ENCODE measurements at regions not wholly inside any gene's neighbourhood (a gene's known extent, or its start where the extent isn't known, plus 50 kb on each side); places are given as distances from the start of the nearest gene placed in this dataset.
"Not testable (repeated sequence)": the region's sequence is repeated elsewhere in the genome, so short reads cannot be mapped to it uniquely, and the experiment has no call there.

- no peak for DNase-seq
Measured at GRCh38 chr5:174900240-174900865, 176.0 kb downstream of the MSX2 start.

DNA sequence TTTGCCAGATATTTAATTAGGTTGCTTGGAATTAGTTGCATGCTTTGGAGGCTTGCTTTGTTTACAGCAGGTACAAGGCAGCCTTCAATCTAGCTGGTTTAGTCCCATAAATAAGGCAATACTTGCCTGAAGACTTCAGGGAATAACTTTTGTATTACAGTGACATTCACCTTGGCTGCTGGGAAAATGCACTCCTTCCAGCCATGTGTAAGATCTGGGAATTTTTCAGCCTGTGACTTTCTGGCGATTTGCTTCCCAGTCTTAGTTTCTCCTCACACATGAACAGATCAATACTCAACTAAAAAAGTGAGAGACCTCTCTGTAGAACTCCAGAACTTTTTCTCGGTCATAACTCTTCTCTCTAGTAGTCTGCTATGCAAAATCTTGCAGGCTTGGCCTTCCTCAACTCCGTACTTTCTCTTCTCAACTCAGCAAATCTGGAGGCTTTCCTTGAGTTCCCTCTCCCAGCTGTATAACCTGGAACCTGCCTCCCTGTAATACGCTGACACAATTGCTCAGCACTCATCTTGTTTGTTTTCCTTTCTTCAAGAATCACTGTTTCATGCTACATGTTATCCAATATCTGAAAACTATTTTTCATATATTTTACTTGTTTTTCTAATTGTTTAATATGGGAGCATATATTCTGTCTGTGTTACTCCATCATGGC is 173.0 kb downstream of the MSX2 start:
- no peak for DNase-seq

DNA sequence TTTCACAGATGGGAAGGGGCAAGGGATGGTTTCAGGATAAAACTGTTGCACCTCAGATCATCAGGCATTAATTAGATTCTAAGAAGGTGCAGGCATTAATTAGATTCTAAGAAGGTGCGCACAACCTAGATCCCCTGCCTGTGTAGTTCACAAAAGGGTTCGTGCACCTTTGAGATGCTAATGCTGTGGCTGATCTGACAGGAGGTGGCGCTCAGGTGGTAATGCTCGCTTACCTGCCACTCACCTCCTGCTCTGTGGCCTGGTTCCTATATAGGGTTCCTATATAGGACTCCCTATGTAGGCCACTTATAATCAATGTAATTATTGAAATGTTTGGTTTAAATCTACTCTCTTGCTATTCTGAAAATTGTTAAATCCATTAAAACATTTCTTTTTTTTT is 171.0 kb downstream of the MSX2 start:
- no peak for DNase-seq

- DNase-seq = no peak
Measured at GRCh38 chr5:174892742-174893141, 168.4 kb downstream of the MSX2 start.

GRCh38 chr5:174880412-174881200 is 156.2 kb downstream of the MSX2 start:
- not testable (repeated sequence) for DNase-seq

- no peak for DNase-seq
Measured at GRCh38 chr5:174877987-174878386, 153.6 kb downstream of the MSX2 start.

- DNase-seq = no peak
Measured at GRCh38 chr5:174872271-174872670, 147.9 kb downstream of the MSX2 start.

- DNase-seq = no peak
Measured at GRCh38 chr5:174852143-174852542, 127.8 kb downstream of the MSX2 start.

DNA sequence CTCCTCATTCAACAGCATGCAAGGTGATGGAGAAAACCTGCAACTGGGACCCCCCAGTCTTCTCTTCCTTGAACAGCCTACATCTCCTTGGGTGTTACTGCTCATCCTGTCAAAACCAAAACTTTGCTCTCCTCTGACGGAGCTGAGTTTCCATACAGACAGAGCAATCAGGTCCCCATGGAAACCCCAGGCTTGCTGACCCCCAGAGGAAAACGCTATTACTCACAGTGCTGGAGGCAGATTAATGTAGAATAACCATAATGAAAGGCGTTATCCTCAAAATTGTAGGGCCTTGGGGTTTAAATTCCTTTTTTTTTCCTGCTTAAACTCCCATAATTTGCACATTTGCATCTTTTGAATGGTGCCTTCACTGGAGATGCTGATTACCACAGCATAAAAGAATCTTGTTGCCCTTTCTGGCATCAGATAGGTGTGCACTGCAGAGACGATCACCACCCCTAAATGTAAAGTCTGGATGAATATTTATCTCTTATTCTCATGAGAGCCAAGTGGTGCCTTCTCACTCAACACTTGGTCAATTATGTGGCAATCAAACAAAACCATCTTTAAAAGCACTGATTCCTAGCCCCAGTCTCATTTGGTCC is 126.3 kb downstream of the MSX2 start:
- DNase-seq = no peak

DNA sequence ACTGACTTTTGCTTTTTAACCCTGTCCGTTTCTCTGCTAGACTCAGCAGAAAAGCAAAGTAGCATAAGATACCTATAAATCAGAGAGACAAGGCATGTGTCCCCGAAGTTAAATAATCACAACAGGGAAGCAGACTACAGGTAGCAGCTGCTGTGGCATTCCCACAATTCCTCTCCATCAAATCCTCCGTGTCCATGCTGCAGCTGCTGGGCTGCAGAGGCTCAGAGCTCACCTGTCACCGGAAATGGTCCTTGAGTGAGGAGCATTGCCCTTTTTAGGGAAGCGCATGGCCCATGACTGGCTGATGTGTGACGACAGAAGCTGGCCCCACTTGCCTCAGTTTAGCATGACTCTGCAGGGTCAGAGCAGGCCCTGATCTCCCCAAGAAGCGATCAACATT is 125.0 kb downstream of the MSX2 start:
- DNase-seq = no peak

DNA sequence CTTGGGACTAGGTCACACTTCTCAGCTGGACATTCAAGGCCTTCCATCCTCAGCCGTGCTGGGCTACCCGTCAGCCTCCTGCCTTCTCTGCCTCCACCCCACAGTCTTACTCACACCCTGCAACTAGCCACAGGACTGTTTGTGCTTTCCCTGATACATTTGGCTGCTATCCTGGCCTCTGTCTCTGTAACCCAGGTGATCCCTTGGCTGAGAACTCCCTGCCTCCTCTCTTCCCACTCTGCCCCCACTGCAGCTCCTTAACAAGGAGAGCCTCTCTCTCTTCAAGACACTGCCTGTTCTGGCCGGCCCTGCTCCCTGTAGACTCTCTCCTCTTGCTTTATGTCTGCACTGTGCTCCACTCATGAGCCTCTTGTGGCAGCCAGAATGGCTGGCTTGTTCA is 120.6 kb downstream of the MSX2 start:
- DNase-seq = no peak

- DNase-seq = no peak
Measured at GRCh38 chr5:174843263-174844250, 119.2 kb downstream of the MSX2 start.

DNA sequence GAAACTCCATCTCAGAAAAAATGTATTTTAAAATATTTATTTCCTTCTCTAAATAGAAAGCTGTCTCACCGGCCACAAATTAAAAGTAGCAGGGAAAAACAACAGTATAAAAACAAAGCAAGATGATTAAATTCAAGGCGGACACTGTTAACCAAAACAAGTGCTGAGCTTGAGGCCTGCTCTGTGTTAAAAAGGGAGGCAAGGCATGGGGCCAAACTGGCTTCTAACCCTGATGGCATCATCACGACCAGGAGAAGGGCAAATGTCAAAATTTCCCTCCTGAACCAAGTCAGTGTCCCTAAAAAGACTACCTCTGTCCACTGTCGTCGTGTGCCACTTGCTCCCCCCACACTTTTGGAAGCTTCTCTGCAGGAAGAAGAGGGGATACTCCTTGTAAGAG is 116.1 kb downstream of the MSX2 start:
- no peak for DNase-seq

- DNase-seq = no peak
Measured at GRCh38 chr5:174839196-174839595, 114.8 kb downstream of the MSX2 start.

- DNase-seq = no peak
Measured at GRCh38 chr5:174837919-174838902, 113.8 kb downstream of the MSX2 start.

- DNase-seq = no peak
Measured at GRCh38 chr5:174834081-174834480, 109.7 kb downstream of the MSX2 start.

GRCh38 chr5:174832811-174833210 is 108.4 kb downstream of the MSX2 start:
- no peak for DNase-seq

DNA sequence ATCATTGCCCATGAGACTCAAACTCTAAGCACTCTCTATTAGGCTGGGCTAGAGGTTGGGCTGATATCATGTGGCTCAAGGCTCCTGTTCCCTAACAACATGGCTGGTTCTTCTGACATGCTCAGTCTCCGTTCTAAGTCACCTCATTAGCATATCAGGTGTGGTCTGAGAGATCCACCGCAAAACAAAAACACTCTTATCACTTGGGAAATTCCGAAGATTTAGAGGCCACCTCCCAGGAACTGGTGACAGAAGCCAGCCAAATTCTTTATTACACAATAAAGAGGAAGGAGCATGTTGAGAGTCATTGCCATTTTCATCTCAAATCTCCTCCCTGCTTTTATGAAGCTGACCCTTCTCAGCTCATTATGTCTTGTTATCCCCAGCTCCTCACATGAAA is 107.6 kb downstream of the MSX2 start:
- no peak for DNase-seq

DNA sequence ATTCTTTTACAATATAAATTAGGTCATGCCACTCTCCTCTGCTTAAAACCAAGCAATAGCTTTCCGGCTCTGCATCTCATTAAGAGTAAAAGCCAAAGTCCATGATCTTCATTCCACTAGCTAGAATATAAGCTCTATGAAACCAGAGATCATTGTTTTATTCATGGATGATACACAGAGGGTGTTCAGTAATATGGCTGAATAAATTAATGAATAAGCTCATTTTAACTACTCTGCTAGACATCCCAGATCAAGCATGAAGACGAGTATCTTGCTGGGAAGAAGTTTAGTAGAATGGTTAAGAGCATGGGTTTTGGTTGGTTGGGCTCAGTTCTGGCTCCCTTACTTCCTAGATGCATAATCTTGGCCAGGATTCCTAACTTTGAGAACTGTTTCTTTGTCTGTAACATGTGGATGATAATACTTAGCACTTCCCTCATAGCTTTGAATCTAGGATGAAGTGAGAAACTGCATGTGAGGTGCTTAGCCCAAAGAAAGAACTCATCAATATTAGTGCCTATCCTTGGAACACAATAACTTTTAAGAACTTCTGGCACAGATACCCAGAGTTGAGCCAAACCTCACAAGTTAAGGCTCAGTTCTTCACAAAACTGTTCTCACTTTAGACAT is 106.8 kb downstream of the MSX2 start:
- DNase-seq = no peak

DNA sequence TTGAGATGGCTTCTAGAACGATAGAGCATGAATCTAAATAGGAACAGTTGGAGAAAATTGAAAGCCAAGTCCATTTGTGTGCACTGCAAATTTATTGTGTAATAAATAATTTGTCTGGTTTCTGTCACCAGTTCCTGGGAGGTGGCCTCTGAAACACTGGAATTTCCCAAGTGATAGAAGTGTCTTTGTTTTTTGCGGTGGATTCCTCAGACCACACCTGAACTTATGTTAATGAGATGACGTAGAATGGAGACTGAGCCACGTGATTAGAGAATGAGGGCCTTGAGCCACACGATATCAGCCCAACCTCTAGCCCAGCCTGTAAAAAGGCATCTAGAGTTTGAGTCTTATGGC is 105.1 kb downstream of the MSX2 start:
- DNase-seq = no peak

Data from OCI-M1 (cell line).